CD4-positive, alpha-beta T cell treated with Interleukin-6 for 4 hours (primary cell): ENCODE measurements at regions not wholly inside any gene's neighbourhood (a gene's known extent, or its start where the extent isn't known, plus 50 kb on each side); places are given as distances from the start of the nearest gene placed in this dataset.

ENCODE experiments used
- DNase-seq: peaks from one replicate; pipeline ENCODE4 v3.0.0-alpha.2; 2020; ENCODE audit warnings: mixed read lengths

DNA sequence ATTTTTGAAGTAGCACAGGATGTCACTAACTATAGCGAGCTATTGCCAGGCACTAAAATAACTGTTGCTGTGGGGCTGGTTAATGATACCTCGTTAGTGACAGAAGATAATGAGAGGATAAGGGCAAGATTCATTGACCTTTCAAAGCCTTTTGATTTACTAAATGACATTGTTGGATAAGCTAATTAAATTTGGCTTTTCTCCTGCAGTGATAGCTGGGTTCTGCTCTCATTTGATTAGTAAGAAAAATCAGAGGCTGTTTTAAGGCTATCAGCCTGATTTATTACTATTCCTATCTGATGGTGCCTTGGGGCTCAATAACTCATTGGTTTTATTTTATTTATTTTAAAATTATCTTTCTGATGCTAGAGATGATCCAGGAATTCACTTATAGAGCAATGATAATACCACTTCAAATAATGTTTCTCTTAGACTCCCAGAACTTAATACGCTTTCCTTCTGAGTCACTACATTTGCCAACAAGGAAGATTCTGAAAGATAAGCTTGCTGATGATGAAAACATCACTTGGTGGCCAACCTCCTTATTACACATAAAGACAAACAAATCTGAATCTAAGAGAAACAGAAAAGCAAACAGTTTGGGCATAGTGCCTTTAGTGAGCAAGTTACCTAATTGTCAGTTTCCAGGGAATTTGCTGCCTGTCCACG is 501.3 kb upstream of the ARGLU1 start:
- no peak for DNase-seq

DNA sequence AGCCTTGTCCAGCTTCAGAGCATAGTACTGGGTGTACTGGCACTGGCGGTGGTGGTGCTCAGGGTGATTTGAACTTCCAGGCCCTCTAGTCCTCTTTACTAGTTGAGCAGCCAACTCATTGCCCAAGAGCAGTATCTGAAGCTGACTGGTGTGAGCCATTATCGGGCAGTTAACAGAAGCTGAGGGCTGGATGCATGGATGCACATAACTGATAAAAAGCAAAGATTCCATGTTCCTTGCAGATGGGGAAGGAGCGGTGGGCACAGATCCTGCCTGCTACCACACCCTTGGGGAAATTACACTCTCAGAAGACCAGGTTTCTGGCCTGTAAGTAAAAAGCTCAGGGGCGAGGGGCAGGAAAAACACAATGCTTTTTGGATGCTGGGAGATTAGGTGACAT is 499.4 kb upstream of the ARGLU1 start:
- DNase-seq: no peak

DNA sequence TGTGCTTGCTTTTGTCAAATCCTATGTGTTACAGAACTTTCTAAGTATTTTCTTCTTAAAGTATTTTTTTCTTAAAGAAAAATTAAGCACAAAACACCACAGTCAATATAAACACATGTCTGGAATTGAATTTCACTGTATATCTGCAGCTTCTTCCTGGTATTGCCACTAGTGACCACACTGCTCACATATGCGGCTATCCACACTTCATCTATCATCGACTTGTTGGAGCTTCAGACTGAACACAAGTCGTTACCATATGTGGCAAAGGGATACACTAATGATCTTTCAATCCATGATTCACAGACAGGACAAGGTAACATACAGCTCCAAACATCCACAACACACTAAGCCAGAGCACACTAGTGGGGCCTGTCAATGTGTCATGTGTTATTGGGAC is 498.4 kb upstream of the ARGLU1 start:
- no peak for DNase-seq

DNA sequence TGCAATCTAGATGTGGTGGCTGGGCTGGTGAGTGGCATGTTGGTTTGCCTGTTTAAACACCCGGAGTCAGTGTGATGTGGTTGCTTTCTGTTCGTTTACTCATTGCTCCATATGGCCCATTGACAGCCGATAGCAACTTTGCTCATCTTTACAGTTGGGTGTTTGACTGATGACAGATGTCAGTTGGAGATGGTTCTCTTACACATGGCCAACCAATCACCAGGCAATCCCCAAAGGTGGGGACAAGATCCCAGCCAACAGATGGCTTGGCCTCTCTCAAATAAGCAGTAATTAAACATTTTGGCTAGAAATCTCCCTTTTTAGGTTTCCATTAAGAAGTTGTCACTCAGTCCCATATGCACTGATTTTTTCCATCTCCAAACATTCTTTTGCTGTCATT is 497.1 kb upstream of the ARGLU1 start:
- no peak for DNase-seq

DNA sequence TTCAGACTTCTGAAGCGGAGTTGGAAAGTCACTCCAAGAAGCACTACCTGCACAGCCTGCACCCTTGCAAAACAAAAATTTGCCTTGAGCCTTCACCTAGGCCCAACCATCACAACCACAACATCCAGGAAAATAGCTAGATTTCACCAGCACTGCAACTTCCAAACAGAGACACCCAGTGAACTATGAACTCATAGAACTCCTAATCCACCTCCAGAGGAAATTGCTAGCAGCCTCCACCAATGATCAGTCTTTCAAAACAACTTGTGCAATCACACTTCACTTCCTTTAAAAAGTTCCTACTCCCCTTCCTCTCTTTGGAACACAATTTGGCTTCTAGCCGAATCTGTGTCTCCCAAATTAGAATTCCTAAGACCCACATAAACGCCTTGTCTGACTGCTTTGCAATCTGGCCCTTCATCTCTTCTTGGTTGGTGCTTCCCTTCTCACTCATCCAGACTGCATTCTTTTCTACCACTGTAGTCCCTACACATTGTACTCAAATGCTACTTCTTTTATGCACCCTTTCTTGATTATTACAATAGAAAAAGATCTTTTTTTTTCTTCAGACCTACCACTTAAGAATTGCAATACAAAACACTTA is 489.2 kb upstream of the ARGLU1 start:
- no peak for DNase-seq

DNA sequence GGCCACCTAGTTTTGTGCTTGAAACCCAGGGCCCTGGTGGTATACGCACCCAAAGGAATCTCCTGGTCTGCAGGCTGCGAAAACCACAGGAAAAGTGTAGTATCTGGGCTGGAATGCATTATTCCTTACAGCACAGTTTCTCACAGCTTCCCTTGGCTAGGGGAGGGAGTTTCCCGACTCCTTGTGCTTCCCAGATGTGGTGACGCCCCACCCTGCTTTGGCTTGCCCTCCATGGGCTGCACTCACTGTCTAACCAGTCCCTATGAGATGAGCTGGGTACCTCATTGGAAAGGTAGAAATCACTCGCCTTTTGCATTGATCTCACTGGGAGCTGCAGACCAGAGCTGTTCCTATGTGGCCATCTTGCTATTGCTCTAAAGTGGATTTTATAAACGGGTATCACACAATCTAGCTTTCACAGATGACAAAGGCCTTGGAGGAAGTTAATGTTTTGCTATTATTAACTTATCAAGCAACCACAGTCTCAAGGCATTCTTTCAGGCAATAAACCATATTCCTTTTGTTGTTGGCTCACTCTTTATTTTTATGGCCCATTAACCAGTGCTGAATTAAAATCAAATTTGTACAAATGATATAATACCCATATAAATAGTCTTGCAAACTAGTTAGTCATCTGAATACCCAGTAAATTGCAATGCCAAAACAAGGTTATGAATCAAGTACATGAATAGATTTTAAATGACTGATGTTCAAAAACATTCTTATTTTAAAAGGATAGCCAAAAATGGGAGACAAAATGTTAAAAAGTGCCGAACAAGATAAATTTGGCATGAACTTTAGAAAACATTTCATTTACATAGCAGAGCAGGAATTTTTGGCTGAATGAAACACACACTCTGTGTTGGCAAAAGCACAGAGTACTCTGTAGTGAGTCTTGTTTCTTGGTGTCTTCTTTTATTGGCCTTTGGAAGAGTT is 475.4 kb upstream of the ARGLU1 start:
- no peak for DNase-seq

DNA sequence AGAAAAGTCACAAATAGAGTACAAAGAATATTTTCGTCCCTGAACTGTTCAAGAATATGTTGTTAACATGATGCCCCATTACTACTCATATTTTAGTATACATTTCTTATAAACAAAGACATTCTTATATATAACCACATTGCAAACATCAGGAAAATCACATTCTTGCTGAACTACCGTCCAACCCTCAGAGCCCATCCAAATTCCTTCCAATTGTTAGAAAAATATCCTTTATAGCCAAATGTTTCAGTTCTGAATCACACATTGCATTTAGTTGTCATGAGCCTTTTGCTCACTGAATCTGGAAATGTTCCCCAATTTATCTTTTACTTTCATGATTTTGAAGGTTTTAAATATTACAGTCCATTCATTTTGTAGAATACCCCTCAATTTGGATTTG is 467.8 kb upstream of the ARGLU1 start:
- DNase-seq: no peak

DNA sequence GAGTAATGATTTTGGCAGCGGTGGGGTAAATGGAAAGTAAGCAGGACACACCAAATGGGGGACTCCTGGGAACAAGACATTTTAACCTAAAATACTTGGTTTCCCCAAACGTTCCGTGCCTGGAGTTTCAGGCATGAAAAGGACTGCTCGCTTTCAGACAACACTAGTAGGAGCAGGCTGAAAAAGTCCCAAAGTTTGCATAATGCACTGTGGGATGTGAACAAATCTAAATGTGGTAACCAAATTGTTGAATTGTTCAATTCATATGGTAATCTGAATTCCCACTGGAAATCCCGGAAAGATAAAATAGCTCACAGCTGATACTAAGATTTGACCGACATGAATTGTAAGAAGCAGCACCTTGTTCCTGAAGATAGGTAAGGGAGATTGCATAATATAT is 467.2 kb upstream of the ARGLU1 start:
- no peak for DNase-seq

DNA sequence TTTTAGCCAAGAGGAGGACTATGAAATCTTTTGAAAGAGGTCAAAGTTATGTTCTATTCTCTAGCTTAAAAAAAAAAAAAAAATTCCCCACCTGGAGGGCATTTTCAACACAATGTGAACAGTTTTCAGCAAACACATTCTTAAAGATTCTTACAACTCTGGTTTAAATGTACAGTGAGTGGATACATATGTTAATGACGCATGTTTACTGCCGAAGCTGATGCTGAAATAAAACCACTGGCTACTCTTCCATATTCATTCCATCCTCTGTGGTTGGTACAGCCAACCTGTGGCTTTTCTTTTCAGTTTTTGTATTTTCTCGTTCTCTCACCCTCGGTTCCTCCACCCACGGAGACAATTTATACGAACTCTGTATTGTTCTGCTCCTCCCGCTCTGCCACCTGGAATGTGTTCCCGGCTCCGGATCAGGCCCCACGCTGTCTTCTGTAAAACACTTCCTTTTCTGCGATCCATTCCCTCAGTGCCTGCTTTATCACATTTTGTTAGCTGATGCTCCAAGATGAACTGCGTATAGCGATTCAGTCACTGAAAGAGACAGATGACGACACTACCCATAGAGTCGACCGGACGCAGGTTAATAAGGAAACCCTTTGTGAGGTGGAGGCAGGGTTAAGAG is 466.4 kb upstream of the ARGLU1 start:
- no peak for DNase-seq

DNA sequence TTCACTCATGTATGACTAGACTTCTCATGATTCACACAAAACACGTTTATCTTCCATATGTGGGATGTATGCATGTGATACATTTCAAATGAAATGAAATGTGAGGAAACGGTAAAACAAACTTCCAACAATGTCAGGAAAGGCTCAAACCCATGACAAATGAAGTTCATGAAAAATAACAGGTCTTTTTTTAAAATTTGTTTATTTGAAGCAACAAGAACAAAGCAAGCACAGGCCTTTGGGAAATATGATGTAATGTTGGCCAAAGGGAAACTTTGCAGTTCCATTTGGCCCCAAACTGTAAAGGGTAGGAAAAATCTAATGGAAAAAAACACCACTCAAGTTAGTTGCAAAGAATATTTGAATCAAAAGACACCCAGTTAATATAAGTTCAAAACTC is 463.8 kb upstream of the ARGLU1 start:
- DNase-seq: no peak

DNA sequence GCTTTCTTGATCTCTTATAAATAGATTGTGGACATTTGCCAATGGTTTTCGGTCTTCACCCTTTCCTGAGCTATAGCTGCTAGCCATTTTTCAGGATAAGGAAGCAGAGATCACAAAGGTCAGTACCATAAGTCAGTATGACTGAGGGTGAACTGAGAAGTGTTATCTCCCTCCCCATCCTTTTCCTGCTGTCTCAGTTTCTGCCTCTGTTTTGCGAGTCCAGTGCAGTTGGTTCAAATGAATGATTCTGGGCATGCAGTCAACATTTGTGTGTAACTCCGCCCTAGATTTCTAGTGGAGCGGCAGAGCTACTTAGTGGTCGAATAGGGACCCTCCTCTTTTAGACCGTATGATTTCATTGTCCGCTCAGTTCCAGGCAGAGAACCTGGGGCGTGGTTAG is 460.8 kb upstream of the ARGLU1 start:
- no peak for DNase-seq

DNA sequence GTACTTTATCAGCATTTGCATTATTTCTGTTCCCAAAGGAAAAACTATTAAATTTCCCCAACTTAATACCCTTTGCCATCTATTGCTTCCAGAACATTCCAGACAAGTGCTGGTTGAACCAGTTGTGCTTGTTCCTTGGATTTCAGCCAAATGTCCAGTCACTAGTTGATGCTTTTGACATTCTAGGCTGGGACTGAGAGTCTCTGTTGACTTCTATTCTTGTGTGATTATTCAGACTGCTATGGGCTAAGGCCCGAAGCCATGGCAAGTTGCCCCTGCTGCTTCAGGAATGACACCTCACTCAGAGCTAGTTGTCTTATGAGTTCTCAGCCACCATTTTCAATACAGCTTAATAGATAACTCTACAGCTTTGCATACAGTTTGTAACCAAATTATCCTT is 458.1 kb upstream of the ARGLU1 start:
- no peak for DNase-seq

DNA sequence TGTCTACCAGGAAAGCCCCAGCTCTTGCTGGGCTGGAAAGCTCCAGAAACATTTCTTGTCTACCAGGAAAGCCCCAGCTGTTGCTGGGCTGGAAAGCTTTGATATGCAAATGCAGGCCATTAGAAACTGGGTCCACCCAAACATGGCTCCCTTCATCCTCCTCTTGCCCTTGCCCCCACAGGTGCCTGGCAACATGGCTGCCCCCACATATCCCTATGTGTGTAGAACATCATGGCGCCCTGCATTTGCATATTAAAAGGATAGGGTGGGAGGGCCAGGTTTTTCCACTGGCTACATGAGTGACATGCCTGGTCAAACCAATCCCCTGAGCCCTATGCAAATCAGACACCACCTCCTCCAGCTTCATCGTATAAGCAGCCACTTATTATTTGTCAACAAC is 455.4 kb upstream of the ARGLU1 start:
- DNase-seq: no peak

DNA sequence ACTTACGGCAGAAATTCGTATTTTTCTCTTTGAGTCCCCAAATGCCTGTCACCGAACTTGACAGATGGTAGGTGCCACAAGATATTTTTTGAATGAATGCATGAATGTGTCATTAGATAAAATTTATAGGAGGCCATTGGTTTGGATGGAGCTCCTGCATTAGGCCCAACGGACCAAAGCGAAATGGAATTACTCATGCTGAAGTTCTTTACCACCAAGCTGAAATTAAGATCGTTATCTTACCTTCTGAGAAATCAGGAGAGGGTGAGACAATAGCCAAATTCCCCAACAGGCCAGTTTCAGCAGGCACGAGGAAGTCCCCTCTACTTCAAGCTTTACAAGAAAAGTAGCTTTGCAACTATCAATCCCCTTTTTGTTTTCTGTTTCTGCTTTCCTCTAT is 452.5 kb upstream of the ARGLU1 start:
- no peak for DNase-seq

DNA sequence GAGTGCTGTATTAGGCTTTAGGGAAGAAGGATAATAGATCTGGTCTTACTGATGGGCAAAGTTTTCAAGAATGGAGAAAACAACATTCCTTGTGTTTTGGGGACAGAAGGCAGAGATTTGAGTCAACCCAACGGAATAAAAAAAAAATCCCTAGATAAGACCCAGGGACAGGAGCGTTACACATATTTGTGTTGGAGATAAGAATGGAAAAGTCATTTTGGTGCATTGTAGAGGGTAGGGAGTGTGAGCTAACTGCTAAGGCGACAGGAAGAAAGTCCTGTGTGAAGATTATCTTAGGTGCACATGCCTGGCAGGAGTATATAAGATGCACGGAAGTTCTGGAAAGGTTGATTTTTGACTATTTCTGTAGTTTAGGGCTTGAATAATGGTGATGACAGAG is 450.3 kb upstream of the ARGLU1 start:
- DNase-seq: no peak

DNA sequence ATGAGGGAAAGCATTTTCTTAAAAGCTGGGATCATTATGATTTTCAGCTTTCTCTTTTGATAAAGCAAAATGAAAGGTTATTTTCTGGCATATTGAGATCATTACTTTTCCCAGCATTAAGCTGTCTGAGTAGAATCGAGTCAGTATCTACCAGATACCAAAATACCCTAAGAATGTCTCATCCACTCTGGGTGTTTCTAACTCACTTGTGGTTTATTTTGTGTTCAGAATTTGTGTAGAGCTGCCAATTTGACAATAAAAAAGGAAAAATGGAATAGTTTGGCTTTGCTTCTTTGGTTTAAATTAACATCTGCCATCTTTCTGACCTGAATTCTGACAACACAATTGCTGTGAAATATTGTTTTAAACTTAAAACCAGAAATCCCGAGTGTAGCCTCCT is 438.7 kb upstream of the ARGLU1 start:
- DNase-seq: no peak

DNA sequence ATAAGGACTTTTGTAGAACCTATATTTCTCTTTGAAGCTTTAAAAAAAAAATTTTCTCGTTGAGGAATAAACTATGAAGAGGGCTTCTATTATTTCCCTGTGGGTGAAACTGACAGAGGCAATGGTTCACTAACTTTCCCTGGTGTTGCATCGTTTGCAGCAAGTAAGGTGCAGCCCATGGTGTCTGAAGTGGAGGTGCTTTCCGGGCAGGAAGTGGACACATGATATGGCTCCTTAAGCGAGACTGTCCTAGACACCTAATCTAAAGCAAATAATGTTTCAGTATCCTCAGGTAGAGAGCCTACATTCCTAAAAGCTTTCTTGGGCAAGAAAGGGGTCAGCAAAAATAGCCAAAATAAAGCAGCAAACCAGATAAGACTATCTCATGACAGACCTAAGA is 437.6 kb upstream of the ARGLU1 start:
- no peak for DNase-seq

DNA sequence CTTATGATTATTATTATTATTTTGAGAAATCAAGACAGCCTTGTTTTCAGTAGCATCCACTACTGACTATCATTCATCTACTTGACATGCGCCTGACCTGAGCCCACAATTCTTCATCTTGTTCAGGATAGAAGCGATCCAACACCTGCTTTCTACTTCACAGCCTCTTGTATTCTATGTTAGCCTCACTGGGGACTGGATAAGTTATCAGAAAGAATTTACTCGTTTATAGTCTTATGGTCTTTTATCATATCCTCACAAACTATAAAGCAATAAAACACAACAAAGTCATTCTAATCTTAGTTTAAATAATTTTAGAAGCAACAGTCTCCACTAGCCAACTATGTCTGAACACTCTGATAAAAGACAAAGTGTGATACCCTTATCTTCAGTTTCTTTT is 436.0 kb upstream of the ARGLU1 start:
- no peak for DNase-seq

DNA sequence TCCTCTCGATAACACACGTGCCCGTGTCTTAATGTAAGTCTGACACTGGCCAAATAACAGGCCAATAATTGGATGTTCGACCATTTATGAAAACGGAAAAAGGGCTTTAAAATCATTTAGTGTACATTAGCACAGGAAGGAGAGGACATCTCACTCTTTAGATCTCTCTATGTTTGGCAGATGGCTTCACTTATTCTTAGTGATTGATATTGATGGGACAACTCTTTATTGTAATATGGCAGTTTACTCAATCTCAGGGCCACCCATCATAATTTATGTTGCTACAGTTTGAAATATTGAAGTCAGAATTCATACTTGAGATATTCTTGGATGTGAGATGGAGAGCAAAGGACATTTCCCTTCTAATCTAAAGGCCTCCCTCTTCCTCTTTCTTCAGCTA is 430.7 kb upstream of the ARGLU1 start:
- DNase-seq: no peak

DNA sequence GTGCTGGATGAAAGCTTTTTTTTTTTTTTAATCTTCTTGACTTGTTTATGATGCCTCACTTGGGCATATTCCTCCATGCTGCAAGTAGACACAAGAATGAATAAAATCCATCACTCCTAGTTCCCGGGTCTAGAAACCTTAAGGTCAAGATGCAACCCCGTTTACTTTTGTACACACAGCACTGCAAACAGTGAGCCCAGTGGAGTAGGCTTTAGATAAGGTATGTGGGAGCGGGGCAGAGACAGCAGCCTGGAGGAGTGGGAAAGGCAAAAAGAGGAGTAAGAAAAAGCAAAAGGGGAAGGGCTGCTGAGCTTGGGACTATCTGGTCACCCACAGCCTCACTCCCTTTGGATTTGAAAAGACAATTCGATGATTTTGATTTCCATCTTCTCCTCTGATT is 429.8 kb upstream of the ARGLU1 start:
- no peak for DNase-seq

DNA sequence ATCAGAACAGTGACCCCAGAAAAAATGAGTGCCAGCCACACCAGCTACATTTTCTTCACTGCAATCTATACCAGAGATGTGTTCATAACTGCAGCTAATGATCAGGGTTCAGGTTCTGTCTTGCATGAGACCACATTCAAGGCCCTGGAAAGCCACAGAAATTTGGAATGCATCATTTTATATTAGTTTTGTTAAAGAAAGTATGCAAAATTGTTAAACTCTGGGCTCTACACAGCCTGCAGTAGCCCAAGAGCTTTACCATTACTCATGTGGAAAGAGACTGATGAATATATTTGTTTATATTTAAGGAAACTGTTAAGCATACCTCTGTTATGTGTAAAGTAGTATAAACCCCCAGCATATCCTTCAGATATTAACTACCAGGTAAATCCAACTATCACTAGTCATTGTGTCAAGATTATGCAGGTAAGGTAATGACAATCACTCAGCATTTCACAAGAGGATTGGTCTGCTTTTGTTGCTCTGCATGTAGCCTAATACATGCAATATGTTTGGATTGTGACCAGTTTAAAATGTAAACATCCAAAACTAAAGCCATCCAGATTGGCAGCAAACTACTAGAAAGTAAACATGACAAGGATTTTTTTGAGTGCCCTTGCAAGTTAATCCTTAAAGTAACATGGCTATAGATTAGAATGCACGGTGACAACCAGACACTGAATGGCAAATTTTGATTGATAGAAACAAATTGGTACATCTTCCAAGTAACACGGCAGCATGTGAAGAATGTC is 429.1 kb upstream of the ARGLU1 start:
- no peak for DNase-seq

DNA sequence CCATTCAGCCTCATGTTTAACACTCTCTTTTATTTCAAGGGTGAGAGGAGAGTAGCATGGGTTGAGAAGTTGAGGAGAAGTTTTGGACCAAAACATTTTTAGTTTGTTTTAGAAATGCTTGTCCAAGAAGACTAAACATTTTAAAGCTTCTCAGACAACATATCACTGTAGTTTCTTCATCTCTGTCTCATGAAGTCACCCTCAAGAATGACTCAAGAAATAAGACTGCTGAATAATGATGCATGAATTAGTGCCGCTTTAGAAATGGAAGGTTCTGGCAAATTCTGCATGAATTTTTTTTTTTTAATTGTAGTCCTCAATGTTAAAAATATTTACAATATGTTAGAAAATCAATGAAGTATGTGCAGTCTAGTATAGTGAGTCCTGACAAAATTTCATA is 422.7 kb upstream of the ARGLU1 start:
- no peak for DNase-seq

DNA sequence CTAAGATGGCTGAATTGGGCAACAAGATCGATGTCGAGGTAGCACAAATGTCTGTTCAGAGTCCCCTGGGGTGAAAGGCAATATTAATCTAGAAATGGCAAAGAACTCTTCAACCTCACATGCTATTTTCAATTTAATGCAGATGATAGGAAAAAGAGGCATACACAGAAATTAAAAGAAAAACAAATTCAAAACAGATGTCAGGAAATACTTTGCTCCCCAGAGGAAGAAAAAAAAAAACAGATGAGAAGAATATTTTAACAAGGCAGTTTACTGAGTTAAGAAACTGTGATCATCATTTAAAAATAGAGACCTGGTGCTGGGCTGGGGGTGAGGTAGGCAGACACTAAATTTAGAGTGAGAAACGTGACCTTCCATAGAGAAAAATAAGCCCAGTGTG is 421.9 kb upstream of the ARGLU1 start:
- DNase-seq: no peak
